HUES48 (cell line): ENCODE measurements at regions not wholly inside any gene's neighbourhood (a gene's known extent, or its start where the extent isn't known, plus 50 kb on each side); places are given as distances from the start of the nearest gene placed in this dataset.

Experiments used
- H3K27ac ChIP-seq: one replicate; pipeline ENCODE4 v1.7.0; 2013; ENCODE audit warnings: low read depth, low read length, inconsistent platforms
- H3K27me3 ChIP-seq: 2 replicates; pipeline ENCODE4 v1.6.1; 2013; ENCODE audit warnings: mild to moderate bottlenecking, low read length; ENCODE audit not compliant: control insufficient read depth, insufficient read depth
- H3K36me3 ChIP-seq: 2 replicates; pipeline ENCODE4 v1.6.1; 2013; ENCODE audit warnings: low read length; ENCODE audit not compliant: control insufficient read depth, insufficient read depth
- H3K4me1 ChIP-seq: 2 replicates; pipeline ENCODE4 v1.6.1; 2013; ENCODE audit warnings: mild to moderate bottlenecking, low read length; ENCODE audit not compliant: control insufficient read depth, insufficient read depth
- H3K4me3 ChIP-seq: 2 replicates; pipeline ENCODE4 v1.5.1; 2013; ENCODE audit warnings: mild to moderate bottlenecking, low read depth, low read length
- H3K9ac ChIP-seq: 2 replicates; pipeline ENCODE4 v1.6.1; 2013; ENCODE audit warnings: mild to moderate bottlenecking, low read depth, low read length, moderate library complexity
- H3K9me3 ChIP-seq: 2 replicates; pipeline ENCODE4 v1.6.1; 2013; ENCODE audit warnings: low read length; ENCODE audit not compliant: control insufficient read depth, insufficient read depth

DNA sequence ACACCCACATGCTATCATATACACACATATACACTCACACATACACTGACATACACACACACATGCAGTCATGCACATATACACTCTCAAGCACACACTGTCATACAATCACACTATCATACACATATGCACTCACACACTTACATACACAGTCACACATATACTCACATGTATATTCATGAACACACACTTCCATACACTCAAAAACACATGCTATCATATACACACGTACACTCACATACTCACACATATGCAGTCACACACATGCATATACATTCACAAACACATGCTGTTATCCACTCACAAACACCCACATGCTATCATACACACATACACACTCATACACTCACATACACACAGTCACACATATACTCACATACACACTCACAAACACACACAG, 71.0 kb upstream of the PLXNA4 start:
- Histone ChIP-seq H3K27ac (no peak overlapping the region), H3K27me3 (no peaks in the 10 kb centered on the region), H3K36me3 (no peaks in the 10 kb centered on the region), H3K9ac (no peak overlapping the region), H3K4me3 (no peak overlapping the region), H3K9me3 (no peaks in the 10 kb centered on the region), H3K4me1 (peaks cover 28% of the 10 kb centered on the region)

DNA sequence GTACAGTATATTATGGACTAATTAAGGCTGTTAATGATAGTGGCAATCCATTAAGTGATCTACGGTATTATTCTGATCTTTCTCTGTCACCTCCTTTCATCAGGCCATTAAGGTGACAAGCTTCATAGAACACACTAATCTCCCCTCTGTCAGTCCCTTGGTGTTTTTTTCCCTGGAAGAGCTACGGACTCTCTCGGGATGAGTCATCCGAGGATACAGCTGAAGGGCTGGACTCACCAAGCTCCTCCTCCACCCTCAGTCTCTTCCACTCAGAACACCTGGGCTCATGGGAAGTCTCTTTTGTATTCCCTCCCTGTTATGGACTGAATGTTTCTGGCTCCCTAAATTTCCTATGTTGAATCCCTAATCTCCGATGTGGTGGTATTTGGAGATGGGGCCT, 69.8 kb upstream of the PLXNA4 start:
- no peak overlapping the region for H3K27ac ChIP-seq
- no peaks in the 10 kb centered on the region for H3K9me3 ChIP-seq
- peaks cover 31% of the 10 kb centered on the region for H3K4me1 ChIP-seq
- no peak overlapping the region for H3K9ac ChIP-seq
- H3K36me3 ChIP-seq = no peaks in the 10 kb centered on the region
- H3K4me3 ChIP-seq = no peak overlapping the region
- H3K27me3 ChIP-seq = no peaks in the 10 kb centered on the region

DNA sequence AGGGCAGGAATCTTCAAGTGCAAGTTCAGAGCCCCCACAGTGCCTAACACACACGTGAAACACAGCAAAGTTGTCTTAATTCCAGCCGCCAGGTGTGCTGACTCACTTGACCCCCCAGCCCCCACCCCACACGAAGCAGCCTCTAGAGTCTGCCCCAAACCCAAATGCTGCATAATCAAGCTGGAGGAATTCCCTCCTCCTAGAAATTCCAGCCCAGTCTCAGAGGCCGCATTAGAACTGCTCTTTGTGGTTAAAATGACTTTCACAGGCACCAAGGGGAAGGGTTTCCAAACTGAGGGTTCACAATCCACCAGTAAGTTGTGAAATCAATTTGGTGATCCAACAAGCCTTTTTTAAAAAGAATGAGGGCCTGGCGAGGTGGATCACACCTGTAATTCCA, 67.0 kb upstream of the PLXNA4 start:
- peak overlapping the region; percentile 48 for H3K27ac ChIP-seq
- H3K9me3 ChIP-seq = no peaks in the 10 kb centered on the region
- peaks cover 6% of the 10 kb centered on the region; the same call in 1 of the 2 replicates for H3K27me3 ChIP-seq
- H3K9ac ChIP-seq = no peak overlapping the region
- H3K4me3 ChIP-seq = no peak overlapping the region
- H3K4me1 ChIP-seq = peaks cover 33% of the 10 kb centered on the region
- H3K36me3 ChIP-seq = no peaks in the 10 kb centered on the region

DNA sequence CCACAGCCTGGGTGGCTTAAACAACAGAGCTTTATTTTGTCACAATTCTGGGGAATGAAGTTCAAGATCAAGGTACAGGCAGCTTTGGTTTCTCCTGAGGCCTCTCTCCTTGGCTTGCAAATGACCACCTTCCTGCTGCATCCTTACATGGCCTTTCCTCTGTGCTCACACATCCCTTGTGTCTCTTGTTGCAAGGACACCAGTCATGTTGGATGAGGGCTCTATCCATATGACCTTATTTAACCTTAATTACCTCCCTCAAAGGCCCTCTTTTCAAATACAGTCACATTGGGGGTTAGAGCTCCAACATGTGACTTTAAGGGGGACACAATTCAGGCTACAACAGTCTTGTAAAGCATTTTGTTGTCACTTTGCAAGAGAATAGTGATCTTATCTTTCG, 65.0 kb upstream of the PLXNA4 start:
- Histone ChIP-seq H3K27me3 (peaks cover 6% of the 10 kb centered on the region; the same call in 1 of the 2 replicates), H3K27ac (no peak overlapping the region), H3K9ac (no peak overlapping the region)

DNA sequence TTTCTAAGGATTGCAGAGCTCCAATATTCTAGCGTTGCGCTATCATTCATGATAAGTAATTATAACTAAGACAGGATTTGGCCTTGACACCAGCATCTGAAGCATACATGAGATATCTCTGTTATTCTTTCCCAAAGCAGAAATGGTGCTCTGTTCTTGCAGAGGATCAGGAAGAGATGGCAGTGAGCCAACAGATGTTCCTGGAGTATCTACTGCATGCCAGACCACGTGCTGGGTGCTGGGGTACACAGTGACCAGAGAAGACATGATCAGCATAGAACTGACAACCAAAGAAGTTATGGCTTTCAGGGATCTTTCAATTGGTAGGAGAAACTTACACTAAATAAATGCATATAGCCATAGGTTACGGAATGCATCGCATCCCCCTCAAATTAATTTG, 63.7 kb upstream of the PLXNA4 start:
- H3K36me3 ChIP-seq = no peaks in the 10 kb centered on the region
- no peaks in the 10 kb centered on the region for H3K9me3 ChIP-seq
- H3K27ac ChIP-seq = no peak overlapping the region
- no peak overlapping the region for H3K9ac ChIP-seq
- peaks cover 6% of the 10 kb centered on the region; the same call in 1 of the 2 replicates for H3K27me3 ChIP-seq
- no peak overlapping the region for H3K4me3 ChIP-seq
- peaks cover 28% of the 10 kb centered on the region for H3K4me1 ChIP-seq

More for the DNA sequence above, 65.0 kb upstream of the PLXNA4 start:
- Histone ChIP-seq H3K36me3 (no peaks in the 10 kb centered on the region), H3K9me3 (no peaks in the 10 kb centered on the region), H3K4me1 (peaks cover 36% of the 10 kb centered on the region), H3K4me3 (no peak overlapping the region)

DNA sequence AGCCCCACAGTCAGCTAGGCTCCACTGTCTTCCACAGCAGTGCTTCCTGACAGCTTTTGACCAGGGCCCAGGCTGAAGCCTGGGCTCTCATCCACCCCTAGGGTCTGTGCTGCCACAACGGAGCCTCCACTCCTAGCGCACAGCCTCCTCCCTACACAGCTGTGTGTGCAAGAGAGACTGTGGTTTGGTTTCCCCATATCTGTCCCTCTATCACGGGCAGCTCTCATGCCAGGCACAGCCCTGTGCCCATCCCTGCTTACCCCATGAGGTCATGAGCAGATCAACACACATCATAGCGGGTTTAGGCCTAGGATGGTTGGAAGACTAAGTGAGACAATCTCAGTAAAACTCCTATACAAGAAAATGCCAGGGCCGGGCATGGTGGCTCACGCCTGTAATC, 61.7 kb upstream of the PLXNA4 start:
- Histone ChIP-seq H3K4me1 (peaks cover 25% of the 10 kb centered on the region), H3K9me3 (no peaks in the 10 kb centered on the region), H3K27me3 (peaks cover 6% of the 10 kb centered on the region; the same call in 1 of the 2 replicates), H3K36me3 (no peaks in the 10 kb centered on the region), H3K9ac (no peak overlapping the region), H3K27ac (no peak overlapping the region), H3K4me3 (no peak overlapping the region)

DNA sequence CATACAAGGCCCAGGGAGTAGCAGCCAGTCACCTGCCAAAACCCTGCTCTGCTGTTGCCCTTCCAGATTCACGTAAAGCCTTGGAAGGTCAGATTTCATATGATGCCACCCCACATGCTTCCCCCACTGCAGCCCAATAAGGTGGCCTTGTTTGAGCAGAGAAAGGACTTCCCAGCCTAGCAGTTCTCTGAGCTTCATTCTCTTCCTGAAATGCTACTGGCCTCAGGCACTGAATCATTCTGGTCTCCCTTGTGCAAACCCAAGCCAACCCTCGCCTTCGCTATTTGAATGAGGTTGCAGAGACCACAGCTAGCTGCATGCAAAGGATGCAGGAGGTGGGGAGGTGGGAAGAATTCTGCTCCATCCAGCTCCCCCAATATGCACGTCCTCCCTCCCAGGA, 60.3 kb upstream of the PLXNA4 start:
- Histone ChIP-seq H3K36me3 (no peaks in the 10 kb centered on the region), H3K27me3 (peaks cover 6% of the 10 kb centered on the region; the same call in 1 of the 2 replicates), H3K4me1 (peaks cover 20% of the 10 kb centered on the region), H3K4me3 (no peak overlapping the region), H3K9ac (no peak overlapping the region), H3K27ac (no peak overlapping the region), H3K9me3 (no peaks in the 10 kb centered on the region)

DNA sequence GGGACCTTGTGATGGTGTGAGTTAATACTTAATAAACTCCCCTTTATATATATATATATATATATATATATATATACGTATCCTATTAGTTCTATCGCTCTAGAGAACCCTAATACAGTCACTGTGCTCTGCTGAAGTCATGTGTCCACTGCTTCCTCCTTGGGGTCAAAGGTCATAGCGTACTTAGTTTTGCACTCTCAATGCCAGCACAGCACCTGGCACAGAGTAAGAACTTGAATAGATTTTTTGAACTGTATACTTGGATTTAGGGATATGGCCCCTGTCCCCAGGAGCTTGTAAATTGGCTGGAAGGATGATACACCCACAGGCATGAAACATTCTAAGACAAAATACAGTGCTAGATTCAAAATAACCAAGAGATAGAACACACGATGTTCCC, 58.9 kb upstream of the PLXNA4 start:
- Histone ChIP-seq H3K9ac (no peak overlapping the region), H3K36me3 (no peaks in the 10 kb centered on the region), H3K4me3 (no peak overlapping the region), H3K4me1 (peaks cover 16% of the 10 kb centered on the region), H3K27ac (no peak overlapping the region), H3K9me3 (no peaks in the 10 kb centered on the region), H3K27me3 (peaks cover 6% of the 10 kb centered on the region; the same call in 1 of the 2 replicates)

DNA sequence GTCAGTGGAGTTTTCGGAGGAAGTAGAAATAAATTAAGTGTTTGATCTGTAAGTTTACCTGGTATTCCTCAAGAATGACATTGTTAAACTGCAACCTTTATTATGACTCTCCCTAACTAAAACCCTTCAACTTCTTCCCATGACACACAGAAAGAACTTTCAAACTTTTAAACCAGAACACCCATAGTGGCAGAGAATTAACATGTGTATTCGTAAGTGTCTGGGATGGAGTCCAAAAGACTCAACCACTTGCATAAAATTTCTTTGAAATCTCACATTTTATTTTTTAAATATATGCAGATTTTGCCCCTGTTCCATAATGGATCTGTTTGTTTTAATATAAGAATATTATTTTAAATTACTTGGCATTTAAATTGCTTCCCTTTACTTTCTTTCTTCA, 54.6 kb upstream of the PLXNA4 start:
- no peak overlapping the region for H3K9ac ChIP-seq
- H3K27ac ChIP-seq = no peak overlapping the region
- no peaks in the 10 kb centered on the region for H3K27me3 ChIP-seq
- H3K36me3 ChIP-seq = no peaks in the 10 kb centered on the region
- H3K4me1 ChIP-seq = peaks cover 11% of the 10 kb centered on the region
- H3K9me3 ChIP-seq = no peaks in the 10 kb centered on the region
- H3K4me3 ChIP-seq = no peak overlapping the region
